ENCODE measurements at regions not wholly inside any gene's neighbourhood (a gene's known extent, or its start where the extent isn't known, plus 50 kb on each side); places are given as distances from the start of the nearest gene placed in this dataset.

- TF ChIP-seq SIN3A (IDR thresholded peaks at IDR 0.05; ENCODE audit: borderline replicate concordance, insufficient read depth, low read depth, low read length) (no peak), CTCF (IDR thresholded peaks at IDR 0.05) (no peak)
These were observed 89.7 kb downstream of the MAF start for GRCh38 chr16:79510879-79511278.
